A549 (cell line): ENCODE measurements at regions not wholly inside any gene's neighbourhood (a gene's known extent, or its start where the extent isn't known, plus 50 kb on each side); places are given as distances from the start of the nearest gene placed in this dataset.

Experiments used
- CBX2 ChIP-seq: fragments of 200-600 bp; sonication (generic); IDR thresholded peaks from 2 replicates; pipeline ENCODE4 v1.6.1; 2016; ENCODE audit warnings: low read depth, mild to moderate bottlenecking, borderline replicate concordance
- ESRRA ChIP-seq: fragments of 150-350 bp; IDR thresholded peaks from 2 replicates; pipeline ENCODE4 v1.6.1; 2014; ENCODE audit warnings: mild to moderate bottlenecking, low read length, borderline replicate concordance
- TF ChIP-seq, protein P1 (sequence below): fragments of >200 bp; sonication (Bioruptor Twin); formaldehyde crosslinking; IDR thresholded peaks from 3 replicates; pipeline ENCODE4 v1.5.1; 2016

DNA sequence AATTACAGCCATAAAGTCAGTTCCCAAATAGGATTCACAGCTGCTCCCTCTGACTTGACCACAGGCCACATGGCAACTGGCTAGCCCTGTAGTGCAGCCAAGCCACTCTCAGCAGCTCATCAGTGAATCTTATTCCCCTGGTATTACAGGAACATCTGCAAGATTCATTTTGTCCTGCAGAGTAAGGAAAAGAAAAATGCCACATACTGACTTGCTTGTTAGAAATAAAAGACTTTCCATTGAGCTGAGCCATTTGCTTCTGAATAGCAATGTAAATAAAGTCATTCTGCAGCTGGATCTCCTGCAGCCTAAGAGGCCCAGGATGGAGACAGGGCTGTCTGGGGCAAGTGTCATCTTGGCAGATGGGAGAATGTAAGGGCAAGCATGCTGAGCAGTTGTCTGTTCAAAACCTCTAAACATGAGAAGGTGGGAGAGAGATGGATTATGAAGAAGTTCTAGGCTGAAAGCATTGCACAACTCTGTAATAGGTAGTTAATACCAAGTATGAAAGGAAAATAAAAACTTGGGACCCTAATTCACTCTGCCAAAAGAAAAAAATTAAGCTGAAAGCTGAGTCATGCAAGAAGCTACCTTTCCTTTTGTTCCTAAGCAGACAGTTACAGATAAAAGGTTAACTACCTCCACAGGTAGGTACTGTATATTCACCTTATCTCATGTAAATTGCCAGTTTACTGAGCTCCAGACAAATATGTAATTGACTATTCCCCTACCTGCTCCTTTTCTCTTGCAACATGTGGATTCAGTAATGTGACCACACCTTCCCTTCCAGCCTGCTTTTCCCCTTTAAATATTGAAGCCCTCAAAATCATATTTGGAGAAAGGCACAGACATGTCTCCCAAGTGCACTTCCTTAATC is 244.4 kb upstream of the RAI14 start:
- no peak for TF ChIP-seq CBX2
- TF ChIP-seq, protein P1, sequence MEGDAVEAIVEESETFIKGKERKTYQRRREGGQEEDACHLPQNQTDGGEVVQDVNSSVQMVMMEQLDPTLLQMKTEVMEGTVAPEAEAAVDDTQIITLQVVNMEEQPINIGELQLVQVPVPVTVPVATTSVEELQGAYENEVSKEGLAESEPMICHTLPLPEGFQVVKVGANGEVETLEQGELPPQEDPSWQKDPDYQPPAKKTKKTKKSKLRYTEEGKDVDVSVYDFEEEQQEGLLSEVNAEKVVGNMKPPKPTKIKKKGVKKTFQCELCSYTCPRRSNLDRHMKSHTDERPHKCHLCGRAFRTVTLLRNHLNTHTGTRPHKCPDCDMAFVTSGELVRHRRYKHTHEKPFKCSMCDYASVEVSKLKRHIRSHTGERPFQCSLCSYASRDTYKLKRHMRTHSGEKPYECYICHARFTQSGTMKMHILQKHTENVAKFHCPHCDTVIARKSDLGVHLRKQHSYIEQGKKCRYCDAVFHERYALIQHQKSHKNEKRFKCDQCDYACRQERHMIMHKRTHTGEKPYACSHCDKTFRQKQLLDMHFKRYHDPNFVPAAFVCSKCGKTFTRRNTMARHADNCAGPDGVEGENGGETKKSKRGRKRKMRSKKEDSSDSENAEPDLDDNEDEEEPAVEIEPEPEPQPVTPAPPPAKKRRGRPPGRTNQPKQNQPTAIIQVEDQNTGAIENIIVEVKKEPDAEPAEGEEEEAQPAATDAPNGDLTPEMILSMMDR: no peak
- TF ChIP-seq ESRRA: no peak
